ENCODE measurements at regions not wholly inside any gene's neighbourhood (a gene's known extent, or its start where the extent isn't known, plus 50 kb on each side); places are given as distances from the start of the nearest gene placed in this dataset.

DNA sequence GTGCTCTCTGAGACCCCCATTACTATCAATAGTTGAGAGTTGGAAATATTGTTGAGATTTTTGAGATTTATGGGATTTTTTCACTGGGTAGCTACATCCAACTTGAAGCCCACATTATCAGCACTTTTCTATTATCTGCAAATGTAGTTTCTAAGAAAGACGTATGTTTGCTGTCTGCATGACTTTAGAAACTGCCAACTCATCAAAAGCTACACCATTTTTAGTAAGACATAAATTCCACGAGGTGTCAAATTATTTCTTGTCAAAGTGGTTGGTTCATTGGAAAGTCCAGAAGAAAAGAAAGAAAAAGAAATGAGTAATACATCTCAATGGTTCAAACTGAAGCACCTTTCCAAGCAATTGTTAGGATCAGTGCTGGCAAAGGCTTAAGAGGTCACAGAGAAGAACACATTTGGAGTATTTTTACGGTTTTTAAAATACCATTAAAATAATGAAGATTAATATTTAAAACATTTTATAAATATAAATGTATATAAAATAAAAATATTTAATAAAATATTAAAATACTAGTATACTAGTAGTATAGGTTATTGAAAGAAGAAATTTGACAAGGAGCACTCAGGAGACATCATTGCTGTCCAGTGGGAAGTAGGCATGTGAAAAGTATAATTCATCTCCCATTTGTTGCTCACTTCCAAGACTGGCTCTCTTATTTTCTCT, 463.5 kb downstream of the TAFA4 start:
- no peak for DNase-seq (ENCODE audit: low read depth in 2 of 2, low spot score in 1 of 2)

DNA sequence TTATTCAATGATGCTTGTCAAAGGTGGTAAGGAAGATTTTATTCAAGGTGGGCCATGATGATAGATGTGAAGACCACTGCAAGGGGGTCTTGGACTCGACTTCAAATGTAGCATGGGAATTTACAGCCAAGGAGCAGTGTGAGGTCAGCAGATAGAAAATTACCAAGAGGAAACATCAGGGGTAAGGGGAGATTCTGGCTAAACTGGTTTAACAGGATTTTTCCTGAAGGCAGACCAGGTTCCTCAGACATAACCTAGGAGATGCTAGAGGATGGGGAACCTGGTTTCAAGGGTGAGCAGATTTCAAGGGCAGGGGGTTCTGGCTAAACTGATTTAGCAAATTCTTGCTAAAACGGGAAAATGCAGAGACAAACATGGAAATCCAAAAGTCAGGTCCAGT, 464.9 kb downstream of the TAFA4 start:
- no peak for DNase-seq (ENCODE audit: low read depth in 2 of 2, low spot score in 1 of 2)

DNA sequence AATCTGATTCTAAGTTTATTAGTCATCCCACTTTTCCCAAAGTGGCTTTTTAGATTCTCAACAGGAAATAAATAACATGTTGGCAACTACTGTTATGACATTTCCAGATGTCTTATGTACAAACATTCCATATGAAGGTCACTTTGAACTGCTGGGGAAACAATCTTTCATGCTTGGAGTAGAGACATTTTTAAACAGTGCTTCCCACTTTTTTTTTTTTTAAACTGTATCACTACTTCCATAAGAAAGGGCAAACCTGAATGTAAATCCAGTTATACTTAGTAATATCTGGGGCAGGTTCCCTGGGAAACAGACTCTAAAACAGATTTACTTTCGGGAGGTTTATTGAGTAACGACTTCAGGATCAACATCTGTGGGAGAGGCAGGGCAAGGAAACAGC, 473.8 kb downstream of the TAFA4 start:
- DNase-seq (ENCODE audit: low read depth in 2 of 2, low spot score in 1 of 2): no peak

DNA sequence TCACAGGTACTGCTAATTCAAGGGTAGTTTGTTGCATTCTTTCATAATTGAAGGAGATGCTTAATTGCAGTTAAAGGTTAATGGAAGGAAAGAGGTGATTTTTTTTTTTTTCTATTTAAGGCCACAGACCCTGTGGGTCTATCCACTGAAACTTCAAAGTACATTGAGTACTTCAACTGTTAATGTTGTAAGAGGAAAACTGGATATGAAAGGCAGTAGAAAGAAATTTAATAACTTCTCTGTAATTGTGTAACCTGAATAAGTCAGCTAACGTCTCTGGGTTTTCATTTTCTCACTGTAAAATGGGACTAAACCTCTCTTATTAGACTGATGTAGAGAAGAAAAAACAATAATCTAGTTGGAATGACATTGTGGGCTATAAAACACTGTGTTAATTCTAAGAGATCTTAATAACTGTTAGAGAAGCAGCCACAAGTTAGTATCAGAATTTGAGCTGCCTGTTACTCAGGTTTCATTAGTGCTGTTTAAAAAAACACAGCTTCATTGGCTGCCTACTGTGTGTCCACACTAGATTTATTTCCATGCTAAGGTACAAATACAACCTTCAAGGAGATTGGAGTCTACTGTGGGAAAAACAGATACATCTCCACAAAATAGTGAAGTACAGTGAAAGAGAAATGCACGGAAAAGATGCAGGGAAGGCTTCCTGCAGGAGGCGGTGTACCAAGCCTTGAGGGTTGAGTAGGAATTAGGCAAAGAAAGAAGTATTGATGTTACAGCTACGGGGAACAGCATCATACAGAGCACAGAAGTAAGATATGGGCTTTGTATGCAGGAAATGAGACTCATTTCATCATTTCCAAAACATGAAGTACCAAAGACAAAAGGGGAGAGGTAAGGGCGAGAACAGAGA, 483.6 kb downstream of the TAFA4 start:
- DNase-seq (ENCODE audit: low read depth in 2 of 2, low spot score in 1 of 2): no peak

DNA sequence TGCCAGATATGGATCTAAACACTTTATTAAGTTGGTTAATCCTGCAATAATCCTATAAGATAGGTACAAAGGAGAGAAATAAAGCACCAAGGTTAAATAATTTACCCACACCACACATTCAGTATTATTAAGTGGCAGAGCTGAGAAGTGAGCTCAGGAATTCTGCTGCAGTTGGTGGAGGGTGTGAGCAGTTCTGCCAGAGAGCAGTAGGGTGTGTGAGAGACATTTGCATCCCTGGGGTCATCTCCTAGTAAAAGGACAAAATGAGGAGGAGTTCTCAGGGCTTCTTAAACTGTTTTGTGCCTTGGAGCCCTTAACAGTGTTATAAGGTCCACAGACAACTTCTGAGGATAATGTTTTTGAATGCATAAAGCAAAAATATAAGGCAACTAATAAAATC, 484.5 kb downstream of the TAFA4 start:
- no peak for DNase-seq (ENCODE audit: low read depth in 2 of 2, low spot score in 1 of 2)

DNA sequence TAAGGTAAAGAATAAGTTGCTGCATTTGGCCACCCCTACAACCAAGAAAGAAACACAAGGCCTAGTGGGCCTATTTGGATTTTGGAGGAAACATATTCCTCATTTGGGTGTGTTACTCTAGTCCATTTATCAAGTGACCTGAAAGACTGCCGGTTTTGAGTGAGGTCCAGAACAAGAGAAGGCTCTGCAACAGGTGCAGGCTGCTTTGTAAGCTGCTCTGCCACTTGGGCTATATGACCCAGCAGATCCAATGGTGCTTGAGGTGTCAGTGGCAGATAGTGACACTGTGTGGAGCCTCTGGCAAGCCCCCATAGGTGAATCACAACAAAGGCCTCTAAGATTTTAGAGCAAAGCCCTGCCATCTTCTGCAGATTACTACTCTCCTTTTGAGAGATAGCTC, 491.3 kb downstream of the TAFA4 start:
- no peak for DNase-seq (ENCODE audit: low read depth in 2 of 2, low spot score in 1 of 2)

GRCh38 chr3:68436619-68437401, 495.5 kb downstream of the TAFA4 start:
- DNase-seq (ENCODE audit: low read depth in 2 of 2, low spot score in 1 of 2): no peak

DNA sequence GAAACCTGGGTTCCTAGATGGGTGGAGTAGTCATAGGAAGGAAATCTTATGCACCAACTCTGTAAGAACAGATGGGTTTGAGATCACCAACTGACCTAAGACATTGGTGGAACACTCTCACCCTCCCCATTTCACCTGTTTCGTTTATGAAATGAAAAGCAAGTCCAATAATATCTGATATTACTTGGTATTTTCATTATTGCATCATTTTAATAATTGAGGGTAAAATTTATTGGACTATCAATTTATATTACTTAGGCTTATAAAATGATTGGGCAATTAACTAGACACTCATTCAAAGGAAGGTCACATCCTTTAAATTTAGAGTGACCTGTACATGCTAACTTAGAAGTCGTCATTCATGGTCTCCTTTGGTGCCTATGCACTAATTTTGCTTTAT, 503.9 kb downstream of the TAFA4 start:
- no peak for DNase-seq (ENCODE audit: low read depth in 2 of 2, low spot score in 1 of 2)

- DNase-seq (ENCODE audit: low read depth in 2 of 2, low spot score in 1 of 2): no peak
Observed at GRCh38 chr3:68424796-68425460, 507.4 kb downstream of the TAFA4 start.

DNA sequence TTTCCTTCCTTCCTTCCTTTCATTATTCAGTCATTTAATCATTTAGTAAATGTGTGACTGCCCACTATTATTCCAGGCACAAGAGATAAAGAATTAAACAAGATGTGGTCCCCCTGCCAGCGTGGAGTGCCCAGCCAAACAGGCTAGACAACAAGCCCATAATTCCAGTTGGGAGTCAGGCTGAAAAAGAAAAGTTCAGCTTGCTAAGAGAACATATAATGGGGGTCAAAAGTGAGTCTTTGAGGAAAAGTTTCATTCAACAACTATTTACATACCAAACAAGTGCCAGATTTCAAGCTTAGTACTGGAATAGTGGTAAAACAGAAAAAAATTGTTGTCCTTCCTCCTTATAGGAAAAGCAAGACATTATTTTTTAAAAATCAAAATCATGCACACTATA, 523.7 kb downstream of the TAFA4 start:
- no peak for DNase-seq (ENCODE audit: low read depth in 2 of 2, low spot score in 1 of 2)

DNA sequence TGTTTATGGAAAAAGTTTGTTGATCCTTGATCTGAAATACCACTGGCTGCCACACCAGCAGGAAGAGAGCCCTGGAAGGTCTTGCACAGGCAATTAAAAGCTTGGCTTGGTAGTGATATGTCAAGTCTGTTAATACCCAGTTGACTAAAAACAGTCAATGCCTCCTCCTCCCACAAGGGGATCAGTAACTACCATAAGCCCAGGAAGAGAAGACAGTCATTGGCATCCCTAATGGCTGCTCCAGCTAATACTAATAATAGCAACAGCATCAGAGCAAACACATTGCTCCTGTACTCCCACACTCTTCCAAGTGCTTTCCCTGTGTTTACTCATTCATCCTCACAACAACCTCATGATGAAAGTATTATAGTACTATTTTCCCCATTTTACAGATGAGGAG, 528.6 kb downstream of the TAFA4 start:
- no peak for DNase-seq (ENCODE audit: low read depth in 2 of 2, low spot score in 1 of 2)

DNA sequence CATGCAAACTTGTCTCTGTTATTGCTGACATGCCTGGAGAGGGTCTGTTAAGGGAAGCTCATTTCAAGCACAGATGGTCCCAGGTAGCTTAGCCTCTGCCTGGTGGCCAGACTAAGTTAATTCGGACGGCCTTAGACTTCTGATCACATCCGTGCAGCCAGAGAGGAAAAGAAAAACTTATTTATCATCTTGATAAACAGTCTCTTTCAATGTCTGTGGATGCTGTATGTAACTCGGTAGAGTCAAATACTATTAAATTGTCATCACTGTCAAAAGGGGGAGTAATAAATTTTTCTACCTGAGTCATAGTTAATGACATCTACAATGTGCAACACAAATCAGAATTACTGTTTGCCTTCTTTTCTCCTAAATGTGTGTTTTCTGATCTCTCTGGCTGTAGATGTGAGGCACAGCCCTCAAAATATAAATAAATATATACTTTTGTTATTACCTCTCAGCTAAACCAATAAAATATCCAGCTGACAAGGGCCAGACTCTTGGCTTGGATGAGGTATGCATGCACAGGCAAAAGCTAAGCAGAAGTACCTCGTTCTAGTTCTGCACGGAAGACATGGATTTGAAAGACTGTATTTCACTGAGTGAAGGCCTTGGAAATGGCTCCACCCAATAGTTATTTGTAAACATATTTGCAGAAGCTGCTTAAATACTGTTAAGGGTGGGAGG, 530.0 kb downstream of the TAFA4 start:
- DNase-seq (ENCODE audit: low read depth in 2 of 2, low spot score in 1 of 2): no peak

GRCh38 chr3:68378631-68379030, 553.7 kb downstream of the TAFA4 start:
- DNase-seq (ENCODE audit: low read depth in 2 of 2, low spot score in 1 of 2): no peak

DNA sequence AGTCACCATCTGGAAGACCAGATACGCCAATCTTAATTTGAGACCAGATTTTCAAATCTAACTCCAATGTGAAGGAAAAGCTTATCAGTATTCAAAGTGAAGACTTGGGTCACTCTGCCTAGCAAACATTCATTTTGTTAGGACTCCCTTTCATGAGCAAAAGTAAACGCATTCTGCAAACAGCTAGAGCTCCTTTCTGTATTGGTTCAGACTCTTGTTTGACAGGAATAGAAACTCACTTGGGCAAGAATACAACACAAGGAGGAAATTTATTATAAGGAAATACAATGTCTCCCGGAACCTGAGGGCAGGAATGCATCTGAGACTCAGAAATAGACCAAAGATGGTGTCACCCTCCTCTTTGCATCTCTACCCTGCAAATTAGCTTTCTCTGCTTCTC, 558.6 kb downstream of the TAFA4 start:
- DNase-seq (ENCODE audit: low read depth in 2 of 2, low spot score in 1 of 2): no peak

DNA sequence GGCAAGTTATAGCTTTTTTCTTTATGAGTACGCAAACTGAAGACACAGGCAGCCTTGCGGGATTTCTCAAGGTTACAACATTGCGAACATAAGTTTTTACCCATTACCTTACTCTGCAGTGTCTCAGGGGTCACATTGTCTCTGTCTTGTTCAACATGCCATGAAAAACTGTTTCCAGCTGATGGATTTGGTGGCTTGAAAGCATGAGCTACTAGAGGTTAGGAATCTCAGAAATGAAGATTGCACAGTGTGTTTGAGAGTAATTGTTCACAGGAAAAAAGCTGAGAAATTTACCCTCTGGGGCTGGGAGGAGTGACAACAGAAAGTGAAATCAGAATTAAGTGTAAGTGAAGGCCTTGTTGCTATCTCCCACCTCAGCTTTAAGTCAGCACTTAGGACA, 568.6 kb downstream of the TAFA4 start:
- DNase-seq (ENCODE audit: low read depth in 2 of 2, low spot score in 1 of 2): no peak

DNA sequence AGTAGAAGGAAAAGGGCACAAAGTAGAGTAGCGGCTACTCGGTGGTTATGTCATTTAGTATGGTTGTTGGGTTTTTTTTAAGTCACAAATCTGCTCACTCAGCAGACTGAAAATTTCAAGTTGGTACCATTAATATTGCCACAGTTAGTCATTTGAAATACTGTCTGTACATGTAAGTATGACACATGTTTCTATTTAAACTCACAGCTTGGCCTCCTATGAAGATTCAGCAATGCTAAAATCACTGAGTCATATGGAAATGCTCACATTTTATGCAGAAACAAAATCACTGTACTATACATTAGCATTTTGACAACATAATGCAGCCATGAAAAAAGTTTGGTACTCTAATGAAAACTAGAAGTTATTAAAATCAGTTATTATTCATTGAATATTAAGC, 571.9 kb downstream of the TAFA4 start:
- DNase-seq (ENCODE audit: low read depth in 2 of 2, low spot score in 1 of 2): no peak

GRCh38 chr3:68345781-68346180, 586.6 kb downstream of the TAFA4 start:
- no peak for DNase-seq (ENCODE audit: low read depth in 2 of 2, low spot score in 1 of 2)

DNA sequence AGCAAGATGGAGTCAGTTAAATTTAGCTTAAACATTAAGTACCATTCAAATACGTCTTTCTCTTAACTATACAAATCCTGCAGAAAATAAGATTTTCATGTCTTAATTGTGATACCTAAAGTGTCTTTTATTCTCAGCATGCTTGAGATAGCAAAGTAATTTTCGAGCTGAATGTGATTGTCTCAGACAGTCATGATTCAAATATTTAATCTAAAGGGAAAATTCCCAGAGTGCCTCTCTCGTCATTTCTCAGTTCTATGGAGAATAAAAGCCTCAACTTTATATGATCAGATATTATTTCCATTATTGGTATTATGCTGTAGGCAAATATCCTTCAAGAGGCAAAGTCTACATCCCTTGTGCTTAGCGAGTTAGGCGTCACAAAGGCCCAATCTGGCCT, 589.9 kb downstream of the TAFA4 start:
- no peak for DNase-seq (ENCODE audit: low read depth in 2 of 2, low spot score in 1 of 2)

GRCh38 chr3:68336042-68336441, 596.3 kb downstream of the TAFA4 start:
- no peak for DNase-seq (ENCODE audit: low read depth in 2 of 2, low spot score in 1 of 2)

GRCh38 chr3:68334367-68334986, 597.9 kb downstream of the TAFA4 start:
- DNase-seq (ENCODE audit: low read depth in 2 of 2, low spot score in 1 of 2): no peak
